Skeletal muscle cell (primary cell): ENCODE measurements at regions not wholly inside any gene's neighbourhood (a gene's known extent, or its start where the extent isn't known, plus 50 kb on each side); places are given as distances from the start of the nearest gene placed in this dataset.

Source experiments
- DNase-seq: peaks from one replicate; pipeline ENCODE4 v3.0.0-alpha.2; 2010; ENCODE audit warnings: low read depth
- H3K4me3 ChIP-seq: 2 replicates; pipeline ENCODE4 v1.5.1; 2011; ENCODE audit warnings: low read depth, mild to moderate bottlenecking, control low read depth, low read length, moderate library complexity

DNA sequence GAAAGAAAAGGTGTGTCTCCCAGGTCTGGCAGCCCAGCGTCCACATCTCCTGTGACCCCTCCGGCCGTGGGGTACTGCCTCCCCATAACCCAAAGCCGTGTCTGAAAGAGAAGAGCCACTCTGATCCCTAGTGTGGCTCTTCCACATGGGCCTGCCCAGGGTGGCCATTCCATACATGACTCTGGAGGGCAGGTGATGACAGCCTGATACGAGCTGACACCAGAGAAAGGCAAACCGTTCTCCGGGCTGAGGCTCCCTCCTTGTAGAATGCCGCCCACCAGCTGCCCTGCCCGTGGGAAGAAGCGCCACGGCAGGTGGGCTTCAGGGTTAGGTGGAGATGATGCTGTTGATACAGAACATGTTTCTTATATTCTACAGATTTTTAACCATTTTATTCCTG lies 451.6 kb upstream of the SALL3 start:
- no peak overlapping the region for H3K4me3 ChIP-seq
- DNase-seq: no peak

DNA sequence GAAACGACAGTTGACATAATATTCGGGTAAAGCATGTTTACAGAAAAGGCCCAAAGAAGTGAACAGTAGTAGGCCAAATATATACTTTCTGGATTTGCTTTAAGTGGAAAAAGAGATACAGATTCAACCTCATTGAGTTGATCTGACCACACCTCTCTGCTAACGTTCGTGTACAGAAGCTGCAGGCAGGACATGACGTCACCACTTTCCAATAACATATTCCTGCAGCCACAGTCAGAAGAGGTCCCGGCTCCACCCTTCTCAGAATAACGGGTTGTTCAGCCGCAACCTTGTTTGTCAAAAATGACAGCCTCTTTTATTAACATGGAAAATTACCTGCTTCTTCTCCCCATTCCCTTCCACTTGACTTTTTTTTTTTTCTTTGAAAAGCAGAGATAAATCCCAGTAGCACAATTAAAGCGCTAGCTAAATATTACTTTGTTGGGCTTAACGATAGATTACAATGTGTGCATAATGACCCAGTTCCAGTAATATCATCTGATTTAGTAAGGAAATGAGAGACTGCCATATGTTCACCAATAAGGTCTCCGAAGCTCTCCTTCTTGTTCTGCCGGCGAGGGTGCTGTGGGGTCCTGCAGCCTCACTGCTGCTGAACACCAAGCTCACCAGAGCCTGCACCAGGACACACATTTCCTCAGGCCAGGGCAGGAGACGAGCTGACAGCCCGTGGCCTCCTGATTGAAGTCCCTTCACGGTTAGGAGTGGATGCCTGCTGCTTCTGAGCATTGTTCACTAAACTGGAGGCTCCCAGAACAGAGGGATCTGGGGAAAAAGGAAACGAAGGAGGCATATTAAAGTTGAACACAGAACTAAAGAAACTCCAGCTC lies 451.0 kb upstream of the SALL3 start:
- DNase-seq: no peak

DNA sequence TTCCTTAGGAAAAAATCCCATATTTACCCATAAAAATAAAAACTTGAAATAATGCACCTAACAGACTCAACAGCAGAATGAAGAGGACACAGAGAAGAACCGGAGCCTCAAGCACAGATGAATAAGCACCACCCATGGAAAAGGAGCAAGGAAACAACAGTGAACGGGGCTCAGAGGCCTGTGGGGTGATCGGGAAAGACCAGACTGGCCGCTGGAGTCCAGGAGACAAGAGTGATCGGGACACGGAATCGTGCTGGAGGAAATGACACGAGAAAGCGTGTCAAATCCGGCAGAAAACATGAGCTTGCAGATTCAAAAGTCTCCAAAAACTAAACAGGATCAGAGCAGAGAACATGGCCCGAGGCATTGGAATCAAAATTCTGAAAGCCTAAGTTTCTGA lies 448.0 kb upstream of the SALL3 start:
- H3K4me3 ChIP-seq: no peak overlapping the region
- no peak for DNase-seq

More for the DNA sequence above, 451.0 kb upstream of the SALL3 start:
- H3K4me3 ChIP-seq: no peak overlapping the region

DNA sequence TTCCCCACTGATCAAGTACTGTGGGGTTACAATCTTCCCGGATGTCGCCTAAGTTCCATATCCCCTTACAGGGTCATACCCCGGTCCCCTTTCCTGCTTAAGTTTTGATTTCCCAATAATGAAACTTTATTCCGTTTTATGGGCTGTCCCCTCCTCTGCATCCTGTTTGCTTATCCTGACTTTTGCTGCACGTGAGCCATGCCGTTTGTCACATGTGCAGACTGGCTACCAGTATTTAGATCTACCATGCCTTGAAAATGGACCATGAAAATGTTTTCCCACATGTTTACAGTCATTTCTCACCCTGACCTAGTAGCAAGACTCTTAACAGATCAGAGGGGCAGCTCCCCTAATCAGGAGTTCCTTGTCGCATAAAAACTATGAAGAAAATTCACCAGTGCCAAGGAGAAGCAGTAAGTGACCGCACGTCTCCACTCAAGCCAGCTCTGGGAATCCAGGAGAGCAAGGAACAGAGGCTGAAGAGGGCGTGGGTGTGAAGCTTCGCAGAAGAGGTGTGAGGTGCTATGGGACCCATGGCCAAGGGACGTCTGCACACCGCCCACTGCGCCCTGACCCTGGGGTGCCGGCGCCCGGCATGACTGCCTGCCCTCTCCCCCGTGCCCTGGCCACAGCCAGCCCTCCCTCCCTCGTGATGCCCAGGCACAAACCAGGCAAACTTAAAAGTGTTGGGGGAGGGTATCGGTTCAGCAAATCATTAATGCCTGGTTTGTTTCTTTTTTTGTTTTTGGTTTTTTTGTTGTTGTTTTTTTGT lies 440.8 kb upstream of the SALL3 start:
- no peak for DNase-seq

DNA sequence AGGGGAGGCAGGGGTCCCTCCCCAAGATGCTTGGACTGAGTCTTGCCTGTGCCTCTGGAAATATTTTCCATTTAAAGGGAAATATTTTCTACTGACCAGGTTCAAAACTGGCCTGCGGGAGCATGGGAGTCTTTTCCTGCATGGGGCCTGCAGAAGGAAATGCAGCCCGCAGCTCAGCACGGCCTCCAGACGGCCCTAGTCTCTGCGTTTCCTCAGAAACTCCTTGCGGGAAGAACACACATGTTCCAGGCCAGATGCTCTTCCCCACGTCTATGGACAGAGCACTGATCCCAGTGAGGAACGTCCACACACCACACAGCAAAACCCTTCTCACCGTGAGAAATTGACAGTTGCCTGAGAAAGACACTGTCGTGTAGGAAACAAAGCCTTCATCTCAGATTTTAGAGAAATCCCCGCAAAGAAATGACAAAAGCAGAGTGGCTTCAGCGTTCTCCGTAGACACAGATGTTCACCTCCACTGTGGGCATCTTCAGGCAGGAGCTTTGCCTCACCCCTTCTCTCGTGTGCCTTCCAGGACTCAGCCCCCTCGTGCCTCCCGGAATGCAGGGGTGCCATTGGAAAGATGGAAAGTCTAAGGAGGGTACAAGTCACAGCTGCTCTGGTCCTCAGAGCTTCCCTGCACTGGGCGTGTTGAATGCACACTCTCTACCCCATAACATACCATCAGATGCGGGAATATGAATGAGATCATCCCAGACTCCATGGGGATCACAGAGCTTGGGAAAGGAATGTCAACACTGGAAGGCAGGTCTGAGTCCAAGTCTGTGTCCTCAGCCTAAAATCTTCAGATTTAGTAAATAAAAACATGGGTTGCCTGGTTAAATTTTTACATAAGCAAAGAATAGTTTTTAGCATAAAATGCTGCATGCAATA lies 438.7 kb upstream of the SALL3 start:
- no peak for DNase-seq
- no peak overlapping the region for H3K4me3 ChIP-seq

More for the DNA sequence above, 440.8 kb upstream of the SALL3 start:
- no peak overlapping the region for H3K4me3 ChIP-seq

DNA sequence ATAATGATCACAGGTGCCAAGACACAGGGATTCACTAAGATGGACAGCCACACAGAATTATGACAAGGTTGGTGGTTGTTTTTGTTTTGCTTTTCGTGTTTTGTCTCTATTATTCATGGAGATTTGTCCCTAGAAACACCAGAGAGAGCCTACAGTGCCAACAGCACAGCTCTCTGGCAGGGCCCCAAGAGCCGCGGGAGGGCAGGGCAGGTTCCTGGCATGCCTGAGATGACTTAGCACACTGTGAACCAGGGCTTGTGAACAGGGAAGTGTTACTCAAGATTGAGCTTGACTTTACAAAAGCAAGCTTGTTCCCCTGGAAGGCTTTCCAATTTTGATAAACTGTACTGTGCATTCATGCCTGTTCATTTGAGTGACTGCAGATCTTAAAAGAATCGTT lies 437.4 kb upstream of the SALL3 start:
- DNase-seq: no peak
- no peak overlapping the region for H3K4me3 ChIP-seq

DNA sequence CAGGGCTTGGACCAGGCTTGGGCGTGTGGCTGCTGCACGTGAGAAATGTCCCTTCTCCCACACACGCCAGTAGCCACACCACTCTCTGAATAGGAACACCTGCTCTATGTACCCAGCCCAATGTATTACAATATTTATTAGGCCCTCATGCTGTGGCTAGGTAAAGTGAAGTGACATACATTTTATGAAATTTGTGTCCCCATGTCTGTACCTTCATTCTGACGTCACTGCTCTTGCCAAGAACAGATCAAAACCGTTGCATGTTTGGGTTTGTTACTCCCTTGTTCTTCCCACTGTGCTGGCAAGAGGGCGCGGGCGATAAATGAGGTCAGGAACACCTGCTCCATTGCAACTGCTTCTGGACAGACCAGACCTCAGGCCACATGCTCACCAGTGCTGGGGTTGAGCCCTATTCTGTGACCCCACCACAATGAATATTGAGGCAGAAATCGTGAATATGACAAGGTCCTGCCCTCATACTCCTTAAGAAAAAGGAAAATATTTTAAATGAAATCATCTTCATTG lies 436.4 kb upstream of the SALL3 start:
- no peak for DNase-seq
- no peak overlapping the region for H3K4me3 ChIP-seq

DNA sequence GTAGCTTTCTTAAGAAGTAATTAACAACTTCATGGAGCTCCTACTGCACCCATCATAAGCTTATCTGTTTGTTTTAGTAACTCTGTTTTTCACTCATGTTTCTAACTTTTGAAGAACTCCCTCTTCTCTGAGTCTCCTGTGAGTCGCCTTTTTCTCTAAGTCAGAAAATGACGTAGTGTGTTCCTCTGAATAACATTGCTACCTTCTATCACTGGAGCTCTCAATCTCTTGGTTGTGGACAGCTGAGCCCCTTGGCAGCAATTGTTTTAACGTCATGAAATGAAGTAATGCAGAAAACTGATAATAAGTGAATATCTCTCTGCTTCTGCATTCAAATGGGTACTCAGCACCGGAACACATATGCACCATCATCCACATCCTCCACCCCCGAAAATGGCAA lies 433.3 kb upstream of the SALL3 start:
- no peak for DNase-seq

DNA sequence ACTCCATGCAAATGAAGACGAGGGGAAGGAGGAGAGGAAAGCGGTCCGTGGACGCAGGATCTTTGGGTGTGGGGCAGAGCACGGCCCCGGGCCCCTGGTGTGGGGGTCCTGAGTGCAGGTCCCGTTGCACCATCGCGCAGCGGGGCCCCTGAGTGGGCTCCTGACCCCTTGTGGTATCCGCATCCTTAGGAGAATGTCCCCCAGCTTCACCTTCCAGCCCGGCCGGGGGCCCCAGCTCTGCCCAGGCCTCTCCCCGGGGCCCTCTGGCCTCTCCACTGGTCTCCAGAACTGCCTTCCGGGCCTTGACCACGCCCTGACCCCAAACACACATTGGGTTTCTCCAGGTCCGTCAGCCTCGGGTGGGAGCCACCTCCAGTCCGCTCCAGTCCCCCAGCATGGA lies 431.8 kb upstream of the SALL3 start:
- no peak overlapping the region for H3K4me3 ChIP-seq
- DNase-seq: no peak

More for the DNA sequence above, 433.3 kb upstream of the SALL3 start:
- H3K4me3 ChIP-seq: no peak overlapping the region

DNA sequence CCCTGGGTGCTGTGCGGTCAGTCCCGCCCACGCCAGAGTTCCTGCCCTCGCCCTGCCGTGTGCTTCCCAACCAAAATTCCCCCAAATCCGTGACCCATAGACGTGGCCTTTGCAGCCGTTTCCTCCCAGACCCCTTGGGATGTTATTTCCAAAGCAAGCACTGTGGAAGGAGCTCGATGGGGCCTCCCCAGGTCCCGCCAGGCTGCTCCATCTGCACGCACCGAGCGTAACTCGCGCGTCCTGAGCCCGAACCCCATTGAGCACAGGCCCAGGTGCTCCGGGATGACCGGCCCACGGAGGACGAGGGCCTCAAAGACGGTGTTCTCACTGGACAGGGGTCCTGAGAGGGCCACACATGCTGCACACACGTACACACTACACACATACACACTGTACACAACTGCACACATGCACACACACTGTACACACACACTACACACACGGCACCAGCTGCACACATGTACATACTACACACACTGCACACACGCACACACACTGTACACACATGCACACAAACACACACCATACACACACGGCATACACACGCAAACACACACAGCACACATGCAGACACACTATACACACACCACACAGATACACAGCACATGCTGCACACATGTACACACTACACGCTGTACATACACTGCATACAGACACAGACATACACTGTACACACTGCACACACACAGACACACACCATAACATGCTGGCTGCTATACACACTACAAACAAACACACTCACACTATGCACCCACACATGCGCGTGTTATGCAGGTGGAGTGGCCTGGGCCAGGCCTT lies 431.2 kb upstream of the SALL3 start:
- DNase-seq: no peak
- no peak overlapping the region for H3K4me3 ChIP-seq

DNA sequence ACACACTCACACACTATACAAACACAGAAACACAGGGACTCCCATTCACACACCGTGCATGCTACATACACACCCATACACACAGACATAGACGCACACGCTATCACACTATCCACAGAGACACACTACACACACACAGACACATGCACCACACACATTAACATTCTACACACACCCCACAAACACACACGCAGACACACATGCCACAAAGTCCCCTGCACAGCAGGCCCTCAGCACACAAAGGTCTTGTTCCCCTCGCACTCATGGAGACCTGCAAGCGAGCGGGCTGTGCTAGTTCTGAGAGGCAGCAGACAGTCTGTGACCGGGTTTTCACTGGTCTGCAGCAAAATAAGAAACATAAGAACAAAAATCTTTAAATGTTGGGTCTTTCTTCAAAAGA lies 429.6 kb upstream of the SALL3 start:
- no peak for DNase-seq
- no peak overlapping the region for H3K4me3 ChIP-seq

DNA sequence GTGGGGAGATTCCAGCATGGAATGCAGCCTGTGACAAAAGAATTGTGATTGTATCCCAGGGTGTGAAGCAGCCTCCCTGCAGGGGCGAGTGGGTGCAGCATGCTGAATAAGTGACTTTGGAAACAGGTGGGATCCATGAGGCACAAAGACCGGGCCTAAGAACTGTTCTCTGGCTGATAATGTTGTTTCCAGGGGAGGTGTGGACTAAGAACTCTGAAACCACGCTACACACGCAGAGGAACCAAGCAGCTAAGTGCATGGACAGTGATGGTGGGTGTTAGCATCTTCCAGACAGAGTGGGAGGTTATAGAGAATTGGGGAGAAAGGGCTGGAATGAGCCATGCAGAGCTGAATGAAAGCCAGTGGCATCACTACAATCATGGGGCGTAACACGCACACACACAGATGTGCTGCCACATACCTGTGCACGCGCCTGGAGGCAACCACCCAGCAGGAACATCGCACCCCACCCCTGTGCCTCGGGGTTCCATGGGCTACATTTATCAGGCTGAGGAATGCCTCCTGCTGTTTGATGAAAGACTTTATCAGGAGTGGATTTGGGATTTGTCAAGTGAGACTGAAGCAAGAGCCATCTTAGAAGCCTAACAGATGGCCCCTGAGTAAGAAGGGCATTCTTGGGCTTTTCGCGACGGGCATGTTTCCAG lies 424.5 kb upstream of the SALL3 start:
- DNase-seq: no peak
- H3K4me3 ChIP-seq: no peak overlapping the region

DNA sequence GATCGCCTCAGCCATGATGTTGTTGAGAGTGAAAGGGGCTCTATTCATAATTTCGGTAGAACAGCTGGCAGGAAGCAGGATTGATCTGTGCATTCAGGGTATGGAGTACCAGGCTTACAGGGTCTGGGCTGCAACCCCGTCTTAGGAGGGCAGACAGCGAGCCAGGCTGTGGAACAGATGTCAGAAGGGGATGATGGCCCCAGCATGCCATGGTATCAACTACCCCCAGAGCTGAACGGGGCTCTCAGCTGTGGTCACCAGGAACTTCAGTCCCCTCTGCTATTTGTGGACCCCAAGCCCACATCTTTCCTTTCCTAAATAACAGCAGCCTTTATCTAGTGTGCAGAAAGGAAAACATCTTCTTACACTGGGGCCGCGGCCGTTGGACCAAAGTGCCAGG lies 422.2 kb upstream of the SALL3 start:
- no peak overlapping the region for H3K4me3 ChIP-seq
- no peak for DNase-seq

DNA sequence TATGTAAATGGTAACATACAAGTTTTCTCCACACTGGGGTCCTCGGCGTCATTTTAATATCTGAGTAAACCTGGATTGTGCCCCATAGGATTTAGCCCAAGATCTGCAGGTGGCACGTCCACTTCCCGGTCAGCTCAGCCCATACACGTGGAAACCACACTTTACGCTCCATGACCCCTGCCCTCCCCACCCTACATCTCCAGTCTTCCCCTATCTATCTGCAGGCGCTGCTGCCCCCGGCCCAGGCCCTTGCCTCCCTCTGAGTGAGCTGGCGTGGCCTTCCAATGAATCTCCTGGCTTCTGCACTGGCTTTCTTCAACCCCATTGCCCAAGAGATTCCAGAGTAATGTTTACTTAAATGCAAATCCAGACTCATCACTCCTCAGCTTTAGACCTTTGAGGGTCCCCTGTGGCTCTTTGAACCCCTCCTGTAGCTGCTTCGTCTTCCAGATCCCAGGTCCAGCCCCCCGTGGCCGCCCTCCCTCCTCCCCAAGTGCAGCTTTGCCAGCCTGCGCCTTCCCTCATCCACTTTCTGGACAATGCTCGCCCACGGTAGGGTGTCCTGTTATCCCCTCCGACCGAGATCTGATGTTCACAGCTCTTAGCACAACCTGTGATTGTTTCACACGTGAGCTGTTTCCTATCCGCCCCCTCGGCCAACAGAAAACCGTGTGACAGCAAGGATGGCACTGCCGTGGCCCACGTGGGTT lies 421.4 kb upstream of the SALL3 start:
- no peak overlapping the region for H3K4me3 ChIP-seq
- DNase-seq: no peak

DNA sequence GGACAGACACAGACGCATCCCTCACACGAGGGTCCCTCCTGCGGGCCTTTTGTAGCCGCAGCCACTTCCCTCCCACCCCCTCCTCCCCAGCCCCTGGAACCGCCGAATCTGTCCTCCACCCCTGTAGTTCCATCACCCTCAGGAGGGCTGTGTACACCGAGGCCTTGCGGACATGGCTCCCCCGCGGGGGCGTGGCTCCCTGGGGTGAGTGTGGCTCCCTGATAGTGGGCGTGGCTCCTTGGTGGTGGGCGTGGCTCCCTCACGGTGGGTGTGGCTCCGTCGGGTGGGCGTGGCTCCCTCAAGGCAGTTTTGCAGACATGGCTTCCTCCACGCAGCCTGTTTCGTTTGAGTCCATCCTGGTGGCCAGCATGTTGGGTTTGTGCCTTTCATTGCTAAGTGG lies 420.7 kb upstream of the SALL3 start:
- H3K4me3 ChIP-seq: no peak overlapping the region
- DNase-seq: no peak

DNA sequence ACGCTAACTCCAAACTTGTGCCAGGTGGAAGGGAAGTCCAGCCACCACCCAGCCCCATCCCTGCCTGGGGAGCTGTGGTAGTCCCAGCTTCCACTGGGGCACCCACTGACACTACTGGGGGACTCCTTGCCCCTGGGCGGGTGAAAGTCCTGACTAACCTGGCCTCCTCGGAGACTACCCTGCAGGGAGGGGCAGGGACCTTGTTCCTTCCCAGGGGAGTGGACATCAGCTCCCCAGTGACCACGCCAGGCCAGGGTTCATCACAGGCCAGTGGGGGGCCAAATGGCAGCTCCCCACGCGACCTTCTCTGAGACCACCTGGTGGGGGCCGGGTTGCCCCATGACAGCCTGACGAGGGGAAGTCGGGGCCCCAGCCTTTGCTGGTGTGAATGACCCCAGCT lies 420.0 kb upstream of the SALL3 start:
- H3K4me3 ChIP-seq: no peak overlapping the region
- DNase-seq: no peak

DNA sequence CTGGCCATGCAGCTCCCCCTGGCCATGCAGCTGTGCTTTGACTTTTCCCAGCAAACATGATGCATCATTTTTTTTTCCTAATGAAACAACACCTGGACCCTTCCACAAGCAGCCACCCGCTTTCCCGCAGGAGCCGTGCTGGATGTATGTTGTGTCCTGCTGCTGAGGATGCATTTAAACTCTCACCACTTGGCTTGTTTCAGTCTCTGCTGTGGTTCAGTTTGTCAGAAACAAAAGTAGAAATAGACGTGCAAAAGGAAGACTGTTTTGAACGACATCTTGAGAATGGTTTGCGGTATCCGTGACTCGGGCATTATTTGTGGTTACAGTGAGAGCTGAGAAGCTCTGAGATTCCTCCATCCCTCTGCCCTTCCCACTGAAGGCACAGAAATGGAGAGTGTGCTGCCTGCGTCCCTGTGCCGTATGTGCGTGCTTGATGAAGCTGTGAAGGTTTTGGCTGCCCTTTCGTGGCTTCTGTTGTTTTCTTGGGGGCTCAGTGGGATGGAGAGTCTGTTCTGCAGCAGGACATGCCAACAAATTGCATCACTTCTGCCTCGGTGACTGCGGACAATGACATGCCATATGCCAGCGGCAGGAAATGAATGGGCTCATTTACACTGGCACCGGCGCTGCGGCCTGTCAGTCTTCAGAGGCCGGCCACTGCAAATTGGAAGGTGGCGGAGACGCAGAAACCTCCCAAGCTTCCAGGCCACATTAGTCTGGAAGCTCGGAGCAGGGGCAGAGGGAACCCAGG lies 417.7 kb upstream of the SALL3 start:
- H3K4me3 ChIP-seq: no peak overlapping the region
- DNase-seq: no peak
